ENCODE measurements at regions not wholly inside any gene's neighbourhood (a gene's known extent, or its start where the extent isn't known, plus 50 kb on each side); places are given as distances from the start of the nearest gene placed in this dataset.
"Not testable (repeated sequence)": the region's sequence is repeated elsewhere in the genome, so short reads cannot be mapped to it uniquely, and the experiment has no call there.

DNA sequence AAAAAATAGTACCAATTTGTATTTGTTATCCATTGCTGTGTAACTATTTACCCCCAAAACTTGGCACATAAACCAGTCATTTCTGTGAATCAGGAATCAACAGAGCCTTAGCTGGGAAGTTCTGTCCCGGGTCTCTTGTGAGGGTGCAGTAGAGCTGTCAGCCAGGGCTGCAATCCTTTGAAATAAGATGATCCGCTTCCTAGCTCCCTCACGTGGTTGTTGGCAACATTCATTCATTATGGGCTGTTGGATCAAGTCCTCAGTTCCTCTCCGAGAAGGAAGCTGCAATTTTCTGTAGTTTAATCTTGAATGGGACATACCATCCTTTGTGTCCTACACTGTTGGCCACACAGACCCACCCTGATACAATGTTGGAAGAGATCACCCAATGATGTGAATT is 277.2 kb downstream of the SUCLA2 start:
- no peak overlapping the region for H3K4me3 ChIP-seq (ENCODE audit: low read length)
- no peak overlapping the region for H3K27ac ChIP-seq (ENCODE audit: low read length)
- DNase-seq: no peak
- H3K4me1 ChIP-seq (ENCODE audit: control insufficient read depth, insufficient read depth, low read length): no peaks in the 10 kb centered on the region
- no CpG with 5 or more reads among the region's 4 CpGs for WGBS (ENCODE audit: insufficient coverage)
- no peaks in the 10 kb centered on the region for H3K9me3 ChIP-seq (replicated peaks; ENCODE audit: control insufficient read depth, low read depth, low read length)
- no peaks in the 10 kb centered on the region for H3K27me3 ChIP-seq (ENCODE audit: control insufficient read depth, insufficient read depth, low read length)
- H3K36me3 ChIP-seq (ENCODE audit: control insufficient read depth, insufficient read depth, low read length): no peaks in the 10 kb centered on the region

DNA sequence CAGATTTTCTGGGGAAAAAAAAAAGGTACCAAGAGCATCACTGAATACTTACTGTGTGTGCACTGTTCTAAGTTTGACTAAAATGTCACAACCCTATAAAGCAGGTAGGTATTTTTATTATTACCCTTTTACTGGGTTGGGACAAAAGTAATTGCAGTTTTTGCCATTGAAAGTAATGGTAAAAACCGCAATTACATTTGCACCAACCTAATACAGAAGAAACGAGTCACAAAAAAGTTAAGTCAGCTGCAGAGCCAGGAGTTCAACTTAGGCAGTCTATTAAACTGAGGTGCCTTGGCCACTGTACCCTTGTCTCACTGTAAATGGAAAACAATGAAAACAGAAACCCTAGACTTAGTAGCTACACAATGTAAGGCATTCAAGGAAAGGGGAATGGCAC is 281.9 kb downstream of the SUCLA2 start:
- H3K4me3 ChIP-seq (ENCODE audit: low read length): no peak overlapping the region
- no peaks in the 10 kb centered on the region for H3K4me1 ChIP-seq (ENCODE audit: control insufficient read depth, insufficient read depth, low read length)
- WGBS (ENCODE audit: insufficient coverage): no CpG with 5 or more reads among the region's 2 CpGs
- no peak for DNase-seq
- H3K9me3 ChIP-seq (replicated peaks; ENCODE audit: control insufficient read depth, low read depth, low read length): no peaks in the 10 kb centered on the region
- no peak overlapping the region for H3K27ac ChIP-seq (ENCODE audit: low read length)
- H3K36me3 ChIP-seq (ENCODE audit: control insufficient read depth, insufficient read depth, low read length): no peaks in the 10 kb centered on the region
- H3K27me3 ChIP-seq (ENCODE audit: control insufficient read depth, insufficient read depth, low read length): no peaks in the 10 kb centered on the region

GRCh38 chr13:47718556-47718955 is 282.5 kb downstream of the SUCLA2 start:
- H3K9me3 ChIP-seq (replicated peaks; ENCODE audit: control insufficient read depth, low read depth, low read length): no peaks in the 10 kb centered on the region
- H3K27me3 ChIP-seq (ENCODE audit: control insufficient read depth, insufficient read depth, low read length): no peaks in the 10 kb centered on the region
- WGBS (ENCODE audit: insufficient coverage): no CpG with 5 or more reads among the region's 8 CpGs
- no peaks in the 10 kb centered on the region for H3K36me3 ChIP-seq (ENCODE audit: control insufficient read depth, insufficient read depth, low read length)
- DNase-seq: peak; percentile 61
- H3K27ac ChIP-seq (ENCODE audit: low read length): no peak overlapping the region
- H3K4me3 ChIP-seq (ENCODE audit: low read length): no peak overlapping the region
- H3K4me1 ChIP-seq (ENCODE audit: control insufficient read depth, insufficient read depth, low read length): no peaks in the 10 kb centered on the region

DNA sequence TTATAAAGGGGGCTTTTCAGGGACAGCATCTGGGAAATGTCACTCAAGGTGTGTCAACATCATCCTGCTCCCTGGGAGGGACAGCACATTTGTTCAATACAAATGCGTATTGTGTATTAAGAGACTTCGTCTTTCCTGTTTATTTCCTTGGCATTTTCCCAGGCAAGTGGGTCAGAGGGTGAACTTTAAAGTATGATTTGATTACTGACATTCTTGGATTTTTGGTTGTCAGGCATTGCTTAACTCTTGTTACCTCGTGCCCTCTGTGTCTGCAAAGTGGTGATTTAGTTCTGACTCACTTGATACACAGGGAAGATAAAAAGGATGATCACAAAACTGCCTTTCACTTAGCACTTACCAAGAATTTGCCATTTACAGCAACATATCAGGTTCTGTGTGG is 292.7 kb downstream of the SUCLA2 start:
- Histone ChIP-seq H3K27me3 (ENCODE audit: control insufficient read depth, insufficient read depth, low read length) (no peaks in the 10 kb centered on the region), H3K4me3 (ENCODE audit: low read length) (no peak overlapping the region)
- 100% methylated on average over 1 of the region's 3 CpGs for WGBS (ENCODE audit: insufficient coverage)

GRCh38 chr13:47707414-47707813 is 293.7 kb downstream of the SUCLA2 start:
- Histone ChIP-seq H3K36me3 (ENCODE audit: control insufficient read depth, insufficient read depth, low read length) (no peaks in the 10 kb centered on the region), H3K27me3 (ENCODE audit: control insufficient read depth, insufficient read depth, low read length) (no peaks in the 10 kb centered on the region), H3K9me3 (replicated peaks; ENCODE audit: control insufficient read depth, low read depth, low read length) (no peaks in the 10 kb centered on the region), H3K27ac (ENCODE audit: low read length) (no peak overlapping the region), H3K4me1 (ENCODE audit: control insufficient read depth, insufficient read depth, low read length) (no peaks in the 10 kb centered on the region), H3K4me3 (ENCODE audit: low read length) (no peak overlapping the region)
- no CpG with 5 or more reads among the region's 3 CpGs for WGBS (ENCODE audit: insufficient coverage)
- DNase-seq: no peak

More for the DNA sequence above, 292.7 kb downstream of the SUCLA2 start:
- no peaks in the 10 kb centered on the region for H3K36me3 ChIP-seq (ENCODE audit: control insufficient read depth, insufficient read depth, low read length)
- H3K4me1 ChIP-seq (ENCODE audit: control insufficient read depth, insufficient read depth, low read length): no peaks in the 10 kb centered on the region
- no peaks in the 10 kb centered on the region for H3K9me3 ChIP-seq (replicated peaks; ENCODE audit: control insufficient read depth, low read depth, low read length)
- DNase-seq: no peak
- no peak overlapping the region for H3K27ac ChIP-seq (ENCODE audit: low read length)

DNA sequence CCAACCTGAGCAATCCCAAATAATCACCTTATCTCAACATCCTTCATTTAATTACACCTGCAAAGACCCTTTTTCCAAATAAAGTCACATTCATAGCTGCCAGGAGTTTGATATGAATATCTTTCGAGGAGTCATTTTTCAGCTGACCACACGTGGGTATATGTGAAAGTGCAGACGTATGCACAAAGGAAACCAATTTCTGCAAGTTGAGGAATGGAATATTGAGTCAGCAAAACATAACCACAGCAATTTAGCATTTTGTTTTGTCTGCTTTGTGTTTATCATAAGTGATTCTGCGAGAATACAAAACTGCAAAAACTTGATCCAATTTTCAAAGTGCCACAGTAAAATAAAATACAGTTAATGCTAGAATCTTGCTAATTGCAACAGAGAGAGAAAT is 295.9 kb downstream of the SUCLA2 start:
- no peaks in the 10 kb centered on the region for H3K4me1 ChIP-seq (ENCODE audit: control insufficient read depth, insufficient read depth, low read length)
- no peaks in the 10 kb centered on the region for H3K36me3 ChIP-seq (ENCODE audit: control insufficient read depth, insufficient read depth, low read length)
- H3K9me3 ChIP-seq (replicated peaks; ENCODE audit: control insufficient read depth, low read depth, low read length): no peaks in the 10 kb centered on the region
- no peak overlapping the region for H3K4me3 ChIP-seq (ENCODE audit: low read length)
- no peak overlapping the region for H3K27ac ChIP-seq (ENCODE audit: low read length)
- no peaks in the 10 kb centered on the region for H3K27me3 ChIP-seq (ENCODE audit: control insufficient read depth, insufficient read depth, low read length)
- DNase-seq: no peak
- no CpG with 5 or more reads among the region's 4 CpGs for WGBS (ENCODE audit: insufficient coverage)

- no peaks in the 10 kb centered on the region for H3K4me1 ChIP-seq (ENCODE audit: control insufficient read depth, insufficient read depth, low read length)
- no CpG with 5 or more reads among the region's 3 CpGs for WGBS (ENCODE audit: insufficient coverage)
Measured at GRCh38 chr13:47696674-47697073, 304.4 kb downstream of the SUCLA2 start.

GRCh38 chr13:47687577-47687976 is 313.5 kb downstream of the SUCLA2 start:
- no peaks in the 10 kb centered on the region for H3K9me3 ChIP-seq (replicated peaks; ENCODE audit: control insufficient read depth, low read depth, low read length)
- H3K36me3 ChIP-seq (ENCODE audit: control insufficient read depth, insufficient read depth, low read length): no peaks in the 10 kb centered on the region
- WGBS (ENCODE audit: insufficient coverage): 27% methylated on average over 2 of the region's 2 CpGs
- no peak for DNase-seq
- H3K27ac ChIP-seq (ENCODE audit: low read length): no peak overlapping the region
- H3K27me3 ChIP-seq (ENCODE audit: control insufficient read depth, insufficient read depth, low read length): no peaks in the 10 kb centered on the region
- no peak overlapping the region for H3K4me3 ChIP-seq (ENCODE audit: low read length)
- H3K4me1 ChIP-seq (ENCODE audit: control insufficient read depth, insufficient read depth, low read length): no peaks in the 10 kb centered on the region

More at GRCh38 chr13:47696674-47697073, 304.4 kb downstream of the SUCLA2 start:
- Histone ChIP-seq H3K9me3 (replicated peaks; ENCODE audit: control insufficient read depth, low read depth, low read length) (no peaks in the 10 kb centered on the region), H3K36me3 (ENCODE audit: control insufficient read depth, insufficient read depth, low read length) (no peaks in the 10 kb centered on the region), H3K27ac (ENCODE audit: low read length) (no peak overlapping the region), H3K27me3 (ENCODE audit: control insufficient read depth, insufficient read depth, low read length) (no peaks in the 10 kb centered on the region), H3K4me3 (ENCODE audit: low read length) (no peak overlapping the region)
- DNase-seq: no peak

- H3K4me3 ChIP-seq (ENCODE audit: low read length): not testable (repeated sequence)
- no CpG with 5 or more reads among the region's 2 CpGs for WGBS (ENCODE audit: insufficient coverage)
Measured at GRCh38 chr13:47685156-47685555, 315.9 kb downstream of the SUCLA2 start.

GRCh38 chr13:47680748-47681147 is 320.3 kb downstream of the SUCLA2 start:
- Histone ChIP-seq H3K27me3 (ENCODE audit: control insufficient read depth, insufficient read depth, low read length) (no peaks in the 10 kb centered on the region), H3K4me3 (ENCODE audit: low read length) (no peak overlapping the region), H3K27ac (ENCODE audit: low read length) (no peak overlapping the region), H3K36me3 (ENCODE audit: control insufficient read depth, insufficient read depth, low read length) (no peaks in the 10 kb centered on the region), H3K4me1 (ENCODE audit: control insufficient read depth, insufficient read depth, low read length) (no peaks in the 10 kb centered on the region), H3K9me3 (replicated peaks; ENCODE audit: control insufficient read depth, low read depth, low read length) (no peaks in the 10 kb centered on the region)
- no peak for DNase-seq
- WGBS (ENCODE audit: insufficient coverage): no CpG with 5 or more reads among the region's 2 CpGs

More at GRCh38 chr13:47685156-47685555, 315.9 kb downstream of the SUCLA2 start:
- H3K9me3 ChIP-seq (replicated peaks; ENCODE audit: control insufficient read depth, low read depth, low read length); H3K27me3 ChIP-seq (ENCODE audit: control insufficient read depth, insufficient read depth, low read length); H3K36me3 ChIP-seq (ENCODE audit: control insufficient read depth, insufficient read depth, low read length); DNase-seq; H3K4me1 ChIP-seq (ENCODE audit: control insufficient read depth, insufficient read depth, low read length); H3K27ac ChIP-seq (ENCODE audit: low read length): not testable (repeated sequence)

GRCh38 chr13:47679401-47679800 is 321.7 kb downstream of the SUCLA2 start:
- H3K4me1 ChIP-seq (ENCODE audit: control insufficient read depth, insufficient read depth, low read length): no peaks in the 10 kb centered on the region
- no peaks in the 10 kb centered on the region for H3K27me3 ChIP-seq (ENCODE audit: control insufficient read depth, insufficient read depth, low read length)
- no peaks in the 10 kb centered on the region for H3K36me3 ChIP-seq (ENCODE audit: control insufficient read depth, insufficient read depth, low read length)
- no peak for DNase-seq
- H3K27ac ChIP-seq (ENCODE audit: low read length): no peak overlapping the region
- 64% methylated on average over 1 of the region's 1 CpG for WGBS (ENCODE audit: insufficient coverage)
- H3K9me3 ChIP-seq (replicated peaks; ENCODE audit: control insufficient read depth, low read depth, low read length): no peaks in the 10 kb centered on the region
- H3K4me3 ChIP-seq (ENCODE audit: low read length): no peak overlapping the region

Measured in muscle of leg (tissue), 3 donors.